PFSK-1 (cell line): ENCODE measurements at regions not wholly inside any gene's neighbourhood (a gene's known extent, or its start where the extent isn't known, plus 50 kb on each side); places are given as distances from the start of the nearest gene placed in this dataset.

Experiments used
- POLR2AphosphoS5 ChIP-seq: IDR thresholded peaks from 2 replicates; pipeline ENCODE4 v1.6.1; 2012; ENCODE audit warnings: low read depth, mild to moderate bottlenecking, control low read depth, low read length, moderate library complexity
- REST ChIP-seq, 2 experiments: IDR thresholded peaks; 2 replicates each; pipeline versions ENCODE4 v1.6.1 to v1.8.0; 2011 to 2012; ENCODE audit warnings: low read depth in 2 of 2, low read length in 2 of 2, control low read depth in 1 of 2, inconsistent platforms in 1 of 2, mild to moderate bottlenecking in 1 of 2, moderate library complexity in 1 of 2; ENCODE audit not compliant: insufficient read depth in 1 of 2
- TAF1 ChIP-seq: IDR thresholded peaks from 2 replicates; pipeline ENCODE4 v1.6.1; 2012; ENCODE audit warnings: low read length, control low read depth, borderline replicate concordance; ENCODE audit not compliant: insufficient read depth

GRCh38 chr5:20590356-20590755, 602.4 kb upstream of the CDH18 start:
- TF ChIP-seq POLR2AphosphoS5 (no peak), TAF1 (no peak), REST (IDR thresholded peaks at IDR 0.05; ENCODE audit: insufficient read depth in 1 of 2, low read depth in 2 of 2, low read length in 2 of 2) (no peak)
